ENCODE measurements at regions not wholly inside any gene's neighbourhood (a gene's known extent, or its start where the extent isn't known, plus 50 kb on each side); places are given as distances from the start of the nearest gene placed in this dataset.

DNA sequence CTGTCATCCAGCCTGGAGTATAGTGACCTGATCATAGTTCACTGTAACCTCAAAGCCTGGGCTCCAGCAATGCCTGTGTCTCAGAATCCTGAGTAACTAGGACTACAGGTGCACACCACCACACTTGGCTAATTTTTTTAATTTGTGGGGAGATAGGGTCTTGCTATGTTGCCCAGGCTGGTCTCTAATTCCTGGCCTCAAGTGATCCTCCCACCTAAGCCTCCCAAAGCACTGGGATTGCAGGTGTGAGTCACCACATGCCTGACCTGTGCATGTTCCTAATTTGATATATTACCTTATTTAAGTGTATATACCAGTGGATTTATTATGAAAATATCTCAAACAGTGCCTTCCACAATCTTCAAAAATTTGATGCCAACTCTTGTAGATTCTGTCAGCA, 123.6 kb upstream of the XIRP2 start (continued):
- TF ChIP-seq, protein P1, sequence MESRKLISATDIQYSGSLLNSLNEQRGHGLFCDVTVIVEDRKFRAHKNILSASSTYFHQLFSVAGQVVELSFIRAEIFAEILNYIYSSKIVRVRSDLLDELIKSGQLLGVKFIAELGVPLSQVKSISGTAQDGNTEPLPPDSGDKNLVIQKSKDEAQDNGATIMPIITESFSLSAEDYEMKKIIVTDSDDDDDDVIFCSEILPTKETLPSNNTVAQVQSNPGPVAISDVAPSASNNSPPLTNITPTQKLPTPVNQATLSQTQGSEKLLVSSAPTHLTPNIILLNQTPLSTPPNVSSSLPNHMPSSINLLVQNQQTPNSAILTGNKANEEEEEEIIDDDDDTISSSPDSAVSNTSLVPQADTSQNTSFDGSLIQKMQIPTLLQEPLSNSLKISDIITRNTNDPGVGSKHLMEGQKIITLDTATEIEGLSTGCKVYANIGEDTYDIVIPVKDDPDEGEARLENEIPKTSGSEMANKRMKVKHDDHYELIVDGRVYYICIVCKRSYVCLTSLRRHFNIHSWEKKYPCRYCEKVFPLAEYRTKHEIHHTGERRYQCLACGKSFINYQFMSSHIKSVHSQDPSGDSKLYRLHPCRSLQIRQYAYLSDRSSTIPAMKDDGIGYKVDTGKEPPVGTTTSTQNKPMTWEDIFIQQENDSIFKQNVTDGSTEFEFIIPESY (IDR thresholded peaks at IDR 0.05; ENCODE audit: extremely low read depth, insufficient replicate concordance, low read length) = no peak
- no peak for TF ChIP-seq POLR2AphosphoS5 (IDR thresholded peaks at IDR 0.05; ENCODE audit: low read depth, low read length)
- no peak for TF ChIP-seq JUND (IDR thresholded peaks at IDR 0.05)

DNA sequence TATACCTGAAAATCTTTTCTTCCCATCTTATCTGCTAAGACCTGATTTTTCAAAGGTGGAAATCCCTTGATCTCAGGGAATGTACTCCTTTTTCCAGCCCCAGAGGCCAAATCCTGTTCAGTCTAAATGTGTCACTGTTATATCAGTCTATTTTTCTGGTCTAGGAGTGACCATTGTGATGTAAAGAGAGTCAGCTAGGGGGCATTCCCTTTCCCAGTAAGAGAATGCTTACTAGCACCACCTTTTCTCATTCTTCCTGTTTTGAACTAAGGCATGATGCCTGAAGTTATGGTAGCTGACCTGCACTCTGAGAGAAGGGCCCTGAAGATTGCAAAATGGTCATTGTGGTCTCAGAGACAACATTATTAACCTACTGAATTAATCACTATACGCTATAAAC, 124.1 kb upstream of the XIRP2 start:
- ATAC-seq (no peak), DNase-seq (ENCODE audit: low read depth, low spot score) (no peak)
- Histone ChIP-seq H3K4me3 (replicated peaks in 1 of 2; ENCODE audit: low read depth in 1 of 2, low read length in 2 of 2) (no peak overlapping the region), H3K9me2 (ENCODE audit: insufficient read depth) (no peaks in the 10 kb centered on the region), H3K4me2 (ENCODE audit: low read length) (no peak overlapping the region), H2AFZ (ENCODE audit: low read depth, low read length, poor library complexity, severe bottlenecking) (no peak overlapping the region), H3K4me1 (ENCODE audit: control insufficient read depth in 1 of 2, insufficient read depth in 2 of 2, low read length in 2 of 2) (no peaks in the 10 kb centered on the region), H3K36me3 (ENCODE audit: control insufficient read depth in 1 of 2, insufficient read depth in 2 of 2, low read length in 2 of 2) (no peaks in the 10 kb centered on the region), H4K20me1 (ENCODE audit: insufficient read depth) (no peaks in the 10 kb centered on the region), H3K27me3 (ENCODE audit: insufficient read depth, low read length) (no peaks in the 10 kb centered on the region), H3K9me3 (ENCODE audit: control insufficient read depth in 1 of 2, insufficient read depth in 1 of 2, low read depth in 1 of 2, low read length in 2 of 2) (peaks cover 0 to 4% of the 10 kb centered on the region in 2 experiments; a peak in 2 of 4 replicates), H3K79me2 (ENCODE audit: insufficient read depth, low read length) (no peaks in the 10 kb centered on the region), H3K9ac (ENCODE audit: low read length) (no peak overlapping the region), H3K27ac (ENCODE audit: low read depth, low read length) (no peak overlapping the region)
- POLR2A ChIA-PET = no interaction called here
- TF ChIP-seq TCF7L2 (IDR thresholded peaks at IDR 0.05; ENCODE audit: borderline replicate concordance, extremely low read depth, insufficient read depth, insufficient read length) (no peak), RAD21 (IDR thresholded peaks at IDR 0.05; ENCODE audit: low read depth) (no peak)
- no TSS peak for BruUV-seq (replicated peaks)
- intact Hi-C loops (cut with micrococcal nuclease) = no loop called here
- RAD21 ChIA-PET (ENCODE audit: low non-redundant PET in 1 of 2, low total read pairs in 2 of 2, uncharacterized antibody in 2 of 2, unreplicated experiment in 2 of 2) = no interaction called here
- CTCF ChIA-PET = no interaction called here

DNA sequence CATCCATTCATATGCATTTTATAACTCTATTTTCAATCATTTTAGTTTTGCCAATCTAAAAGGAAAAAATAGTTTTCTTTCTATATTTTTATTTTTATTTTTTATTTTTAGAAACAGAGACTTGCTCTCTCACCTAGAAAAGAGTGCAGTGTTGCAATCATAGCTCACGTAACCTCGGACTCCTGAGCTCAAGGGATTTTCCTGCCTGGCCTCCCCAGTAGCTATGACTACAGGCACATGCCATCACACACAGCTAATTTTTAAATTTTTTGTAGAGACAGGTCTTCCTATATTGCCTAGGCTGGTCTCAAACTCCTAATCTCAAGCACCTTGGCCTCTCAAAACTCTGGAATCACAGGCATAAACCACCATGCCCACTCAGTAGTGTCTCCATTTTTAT, 125.5 kb upstream of the XIRP2 start:
- no peaks in the 10 kb centered on the region for H3K36me3 ChIP-seq (ENCODE audit: control insufficient read depth in 1 of 2, insufficient read depth in 2 of 2, low read length in 2 of 2)
- no peak for DNase-seq (ENCODE audit: low read depth, low spot score)
- intact Hi-C loops (cut with micrococcal nuclease) = no loop called here
- H3K4me3 ChIP-seq (replicated peaks in 1 of 2; ENCODE audit: low read depth in 1 of 2, low read length in 2 of 2) = no peak overlapping the region
- BruUV-seq (replicated peaks) = no TSS peak
- no peak overlapping the region for H3K4me2 ChIP-seq (ENCODE audit: low read length)
- no peaks in the 10 kb centered on the region for H3K4me1 ChIP-seq (ENCODE audit: control insufficient read depth in 1 of 2, insufficient read depth in 2 of 2, low read length in 2 of 2)
- H3K79me2 ChIP-seq (ENCODE audit: insufficient read depth, low read length) = no peaks in the 10 kb centered on the region
- no peak overlapping the region for H3K27ac ChIP-seq (ENCODE audit: low read depth, low read length)
- H3K27me3 ChIP-seq (ENCODE audit: insufficient read depth, low read length) = no peaks in the 10 kb centered on the region
- no peak overlapping the region for H3K9ac ChIP-seq (ENCODE audit: low read length)
- ChIA-PET POLR2A (no interaction called here), CTCF (no interaction called here), RAD21 (ENCODE audit: low non-redundant PET in 1 of 2, low total read pairs in 2 of 2, uncharacterized antibody in 2 of 2, unreplicated experiment in 2 of 2) (no interaction called here)
- no peaks in the 10 kb centered on the region for H3K9me2 ChIP-seq (ENCODE audit: insufficient read depth)
- ATAC-seq = no peak
- H3K9me3 ChIP-seq (ENCODE audit: control insufficient read depth in 1 of 2, insufficient read depth in 1 of 2, low read depth in 1 of 2, low read length in 2 of 2) = no peaks in the 10 kb centered on the region; a peak in 2 of 4 replicates
- no peaks in the 10 kb centered on the region for H4K20me1 ChIP-seq (ENCODE audit: insufficient read depth)
- H2AFZ ChIP-seq (ENCODE audit: low read depth, low read length, poor library complexity, severe bottlenecking) = no peak overlapping the region
- TF ChIP-seq TCF7L2 (IDR thresholded peaks at IDR 0.05; ENCODE audit: borderline replicate concordance, extremely low read depth, insufficient read depth, insufficient read length) = no peak
- no peak for TF ChIP-seq YY1 (IDR thresholded peaks at IDR 0.05; ENCODE audit: extremely low read depth, insufficient replicate concordance, low read depth, low read length)
- TF ChIP-seq, protein P2, sequence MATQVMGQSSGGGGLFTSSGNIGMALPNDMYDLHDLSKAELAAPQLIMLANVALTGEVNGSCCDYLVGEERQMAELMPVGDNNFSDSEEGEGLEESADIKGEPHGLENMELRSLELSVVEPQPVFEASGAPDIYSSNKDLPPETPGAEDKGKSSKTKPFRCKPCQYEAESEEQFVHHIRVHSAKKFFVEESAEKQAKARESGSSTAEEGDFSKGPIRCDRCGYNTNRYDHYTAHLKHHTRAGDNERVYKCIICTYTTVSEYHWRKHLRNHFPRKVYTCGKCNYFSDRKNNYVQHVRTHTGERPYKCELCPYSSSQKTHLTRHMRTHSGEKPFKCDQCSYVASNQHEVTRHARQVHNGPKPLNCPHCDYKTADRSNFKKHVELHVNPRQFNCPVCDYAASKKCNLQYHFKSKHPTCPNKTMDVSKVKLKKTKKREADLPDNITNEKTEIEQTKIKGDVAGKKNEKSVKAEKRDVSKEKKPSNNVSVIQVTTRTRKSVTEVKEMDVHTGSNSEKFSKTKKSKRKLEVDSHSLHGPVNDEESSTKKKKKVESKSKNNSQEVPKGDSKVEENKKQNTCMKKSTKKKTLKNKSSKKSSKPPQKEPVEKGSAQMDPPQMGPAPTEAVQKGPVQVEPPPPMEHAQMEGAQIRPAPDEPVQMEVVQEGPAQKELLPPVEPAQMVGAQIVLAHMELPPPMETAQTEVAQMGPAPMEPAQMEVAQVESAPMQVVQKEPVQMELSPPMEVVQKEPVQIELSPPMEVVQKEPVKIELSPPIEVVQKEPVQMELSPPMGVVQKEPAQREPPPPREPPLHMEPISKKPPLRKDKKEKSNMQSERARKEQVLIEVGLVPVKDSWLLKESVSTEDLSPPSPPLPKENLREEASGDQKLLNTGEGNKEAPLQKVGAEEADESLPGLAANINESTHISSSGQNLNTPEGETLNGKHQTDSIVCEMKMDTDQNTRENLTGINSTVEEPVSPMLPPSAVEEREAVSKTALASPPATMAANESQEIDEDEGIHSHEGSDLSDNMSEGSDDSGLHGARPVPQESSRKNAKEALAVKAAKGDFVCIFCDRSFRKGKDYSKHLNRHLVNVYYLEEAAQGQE (IDR thresholded peaks at IDR 0.05; ENCODE audit: low read depth) = no peak
- TF ChIP-seq CEBPB (IDR thresholded peaks at IDR 0.05; ENCODE audit: low read depth) = no peak
- TF ChIP-seq, protein P1 (IDR thresholded peaks at IDR 0.05; ENCODE audit: extremely low read depth, insufficient replicate concordance, low read length) = no peak
- TF ChIP-seq POLR2AphosphoS5 (IDR thresholded peaks at IDR 0.05; ENCODE audit: low read depth, low read length) = no peak
- no peak for TF ChIP-seq POLR2A (IDR thresholded peaks at IDR 0.05; ENCODE audit: borderline replicate concordance, extremely low read depth, insufficient read depth, insufficient read length)
